Heart left ventricle (tissue), 16 donors: ENCODE measurements at regions not wholly inside any gene's neighbourhood (a gene's known extent, or its start where the extent isn't known, plus 50 kb on each side); places are given as distances from the start of the nearest gene placed in this dataset.

ENCODE experiments used
- ATAC-seq, 4 donors: fragments of 200-7000 bp; cut with Tn5 transposase; one replicate each; pipeline ENCODE4 v1.9.1; 2020 to 2022; ENCODE audit warnings: moderate library complexity in 4 of 4, mild to moderate bottlenecking in 3 of 4, moderate number of reproducible peaks in 1 of 4
- DNase-seq, 5 donors: peaks; one replicate each; pipeline ENCODE4 v3.0.0-alpha.2; 2020
- H3K27ac ChIP-seq, 12 donors: fragments of 200-600 bp; sonication (generic) in 4 of 12; one replicate each; pipeline versions ENCODE4 v1.5.0 to v1.8.0; 2016 to 2022; ENCODE audit warnings: mild to moderate bottlenecking in 2 of 12
- H3K27me3 ChIP-seq, 9 donors: fragments of 200-600 bp; sonication (generic) in 2 of 9; one replicate each; pipeline versions ENCODE4 v1.5.1 to v1.8.0; 2016 to 2022; ENCODE audit warnings: mild to moderate bottlenecking in 3 of 9
- H3K36me3 ChIP-seq, 9 donors: fragments of 200-600 bp; sonication (generic) in 2 of 9; one replicate each; pipeline versions ENCODE4 v1.5.0 to v1.8.0; 2018 to 2022; ENCODE audit warnings: mild to moderate bottlenecking in 2 of 9
- H3K4me1 ChIP-seq, 12 donors: fragments of 200-600 bp; sonication (generic) in 4 of 12; one replicate each; pipeline versions ENCODE4 v1.5.0 to v1.8.0; 2016 to 2022; ENCODE audit warnings: mild to moderate bottlenecking in 3 of 12
- H3K4me3 ChIP-seq, 12 donors: fragments of 200-600 bp; sonication (generic) in 4 of 12; one replicate each; pipeline versions ENCODE4 v1.5.0 to v1.8.0; 2017 to 2022; ENCODE audit warnings: mild to moderate bottlenecking in 9 of 12, moderate library complexity in 4 of 12
- H3K9me3 ChIP-seq, 12 donors: fragments of 200-600 bp; sonication (generic) in 4 of 12; one replicate each; pipeline versions ENCODE4 v1.5.0 to v1.8.0; 2016 to 2022; ENCODE audit warnings: mild to moderate bottlenecking in 1 of 12
- POLR2A ChIP-seq, 2 donors: fragments of 450-650 bp; IDR thresholded peaks; one replicate each; pipeline ENCODE4 v1.6.1; 2017; ENCODE audit warnings: antibody characterized with exemption in 2 of 2, mild to moderate bottlenecking in 2 of 2, moderate library complexity in 2 of 2
- WGBS, 4 donors: extraction: QIAGEN DNeasy Blood & Tissue Kit in 2 of 4; methylation state at CpG; one replicate each; pipeline versions ENCODE4 v1.1.5 to v1.1.7; 2013 to 2018; 5-methylcytosine and 5-hydroxymethylcytosine counted together
- intact Hi-C, 10 donors: fragments of 100-400 bp; cut with DNase I; formaldehyde crosslinking; loops; one replicate each; pipeline versions ENCODE4 v1.11.1 to v1.14.2; 2022
- TF ChIP-seq, protein P1 (sequence below), 12 donors: fragments of 200-600 bp; sonication (generic) in 4 of 12; IDR thresholded peaks; one replicate each; pipeline versions ENCODE4 v1.5.0 to v1.8.0; 2018 to 2022; ENCODE audit warnings: antibody characterized with exemption in 12 of 12, mild to moderate bottlenecking in 5 of 12
- donor health status: ischemic (EF 13 %, LVEDD 7.1; RV severe dilation, severe dysfunction).
- donor health status: healthy with polysubstance abuse.
- donor health status: DM: no; HTN: yes; CAD: no.
- donor health status: DM: no; HTN: no; CAD: no.
- donor health status: ischemic (EF 25% LVEDD 6.9; RV normal size, moderate dysfunction).
- donor health status: ischemic (EF 25% LVEDD 5.7; RV mildly dilated, moderate dysfunction).
- donor health status: healthy.
- donor health status: DM: yes; HTN: yes; CAD: no.
- donor health status: ischemic (EF 35%, LVEDD 5.7; RV mildly dilated, moderate dysfunction).
- donor health status: nonischemic (EF 11% LVEDD 7.7; RV severe dilation, severe dysfunction).
- donor health status: DM: yes; HTN: yes; CAD: no.
- donor health status: PGD.
- donor health status: ischemic (EF 29% LVEDD 5.4; RV normal size, mild dysfunction).
- donor health status: nonischemic (EF 23%, LVEDD 6.1; RV moderate dilation, normal function).

- DNase-seq (no peak), ATAC-seq (no peak)
- Histone ChIP-seq H3K36me3 (no peaks in the 10 kb centered on the region), H3K27ac (no peak overlapping the region), H3K4me1 (peaks cover 0 to 18% (median 3%) of the 10 kb centered on the region in 12 donors), H3K9me3 (no peaks in the 10 kb centered on the region), H3K4me3 (no peak overlapping the region), H3K27me3 (no peaks in the 10 kb centered on the region)
- no peak for TF ChIP-seq POLR2A (IDR thresholded peaks at IDR 0.05)
- TF ChIP-seq, protein P1, sequence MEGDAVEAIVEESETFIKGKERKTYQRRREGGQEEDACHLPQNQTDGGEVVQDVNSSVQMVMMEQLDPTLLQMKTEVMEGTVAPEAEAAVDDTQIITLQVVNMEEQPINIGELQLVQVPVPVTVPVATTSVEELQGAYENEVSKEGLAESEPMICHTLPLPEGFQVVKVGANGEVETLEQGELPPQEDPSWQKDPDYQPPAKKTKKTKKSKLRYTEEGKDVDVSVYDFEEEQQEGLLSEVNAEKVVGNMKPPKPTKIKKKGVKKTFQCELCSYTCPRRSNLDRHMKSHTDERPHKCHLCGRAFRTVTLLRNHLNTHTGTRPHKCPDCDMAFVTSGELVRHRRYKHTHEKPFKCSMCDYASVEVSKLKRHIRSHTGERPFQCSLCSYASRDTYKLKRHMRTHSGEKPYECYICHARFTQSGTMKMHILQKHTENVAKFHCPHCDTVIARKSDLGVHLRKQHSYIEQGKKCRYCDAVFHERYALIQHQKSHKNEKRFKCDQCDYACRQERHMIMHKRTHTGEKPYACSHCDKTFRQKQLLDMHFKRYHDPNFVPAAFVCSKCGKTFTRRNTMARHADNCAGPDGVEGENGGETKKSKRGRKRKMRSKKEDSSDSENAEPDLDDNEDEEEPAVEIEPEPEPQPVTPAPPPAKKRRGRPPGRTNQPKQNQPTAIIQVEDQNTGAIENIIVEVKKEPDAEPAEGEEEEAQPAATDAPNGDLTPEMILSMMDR (IDR thresholded peaks at IDR 0.05) = no peak
- intact Hi-C loops = loop anchor here in 9 of 10 donors (2.0 to 10.0 kb wide), 11 partner anchors 161 to 624 kb away; no protein-coding TSS in a partner anchor
Measured at GRCh38 chr1:200305806-200306205, 104.0 kb downstream of the ZNF281 start.

DNA sequence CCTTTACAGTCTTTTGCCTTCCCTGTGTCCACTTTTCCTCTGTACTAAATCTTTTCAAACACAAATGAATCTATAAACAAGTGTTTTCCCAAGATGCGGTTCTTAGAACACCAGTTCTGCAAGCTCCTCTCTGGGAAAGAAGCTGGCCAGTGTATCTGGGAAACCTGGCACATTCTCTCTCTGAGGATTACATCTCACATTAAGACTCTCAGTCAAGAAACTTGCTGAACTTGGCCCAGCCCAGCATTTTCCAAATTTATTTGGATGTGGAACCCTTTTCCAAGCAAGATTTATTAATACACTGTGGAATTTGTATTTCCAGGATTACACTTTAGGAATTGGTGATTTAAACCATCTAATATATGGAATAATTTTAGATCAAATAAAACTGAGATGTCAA is 105.7 kb downstream of the ZNF281 start:
- TF ChIP-seq POLR2A (IDR thresholded peaks at IDR 0.05) = no peak
- TF ChIP-seq, protein P1 (IDR thresholded peaks at IDR 0.05) = no peak
- DNase-seq = no peak
- H3K36me3 ChIP-seq = no peaks in the 10 kb centered on the region
- peaks cover 0 to 18% (median 3%) of the 10 kb centered on the region in 12 donors for H3K4me1 ChIP-seq
- no peak overlapping the region for H3K27ac ChIP-seq
- H3K4me3 ChIP-seq = no peak overlapping the region
- 83 to 95% (median 89%) methylated on average over 1 of the region's 1 CpG for WGBS, 4 donors
- H3K27me3 ChIP-seq = no peaks in the 10 kb centered on the region
- intact Hi-C loops = loop anchor here in 8 of 10 donors (5.0 to 10.0 kb wide), 7 partner anchors 159 to 619 kb away; no protein-coding TSS in a partner anchor
- H3K9me3 ChIP-seq = no peaks in the 10 kb centered on the region
- ATAC-seq = no peak

DNA sequence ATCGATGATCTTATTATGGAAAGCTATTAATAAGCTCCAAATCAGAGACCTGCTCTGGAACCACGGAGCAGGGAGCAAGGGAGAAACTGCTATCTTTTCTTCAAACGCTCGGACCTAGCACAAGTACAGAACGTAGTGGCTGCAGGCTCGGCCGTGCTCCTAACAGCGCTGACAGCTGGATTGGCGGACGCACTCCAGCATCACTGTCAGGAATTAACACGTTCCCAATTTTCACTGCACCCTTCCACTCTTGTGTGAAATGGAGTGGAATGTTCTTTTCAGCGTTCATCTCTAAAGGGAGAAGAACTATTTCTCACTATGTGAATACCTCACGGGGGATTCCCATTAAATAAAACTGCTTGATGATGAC is 106.9 kb downstream of the ZNF281 start:
- no peaks in the 10 kb centered on the region for H3K9me3 ChIP-seq
- peak overlapping the region; percentile 48 to 81 (median 70) for H3K4me3 ChIP-seq
- intact Hi-C loops = loop anchor here in 8 of 10 donors (2.0 to 10.0 kb wide), 8 partner anchors 158 to 618 kb away; no protein-coding TSS in a partner anchor
- peak overlapping the region in 1 of 12 donors; percentile 13 for H3K27ac ChIP-seq
- DNase-seq (peak in 3 of 5 donors; percentile 15 to 29 (median 29)), ATAC-seq (peak; percentile 44 to 76 (median 60))
- no peaks in the 10 kb centered on the region for H3K36me3 ChIP-seq
- no peak for TF ChIP-seq POLR2A (IDR thresholded peaks at IDR 0.05)
- TF ChIP-seq, protein P1 (IDR thresholded peaks at IDR 0.05) = no peak
- H3K27me3 ChIP-seq = no peaks in the 10 kb centered on the region
- WGBS, 4 donors = 10 to 14% (median 11%) methylated on average over 13 of the region's 13 CpGs
- H3K4me1 ChIP-seq = peaks cover 0 to 18% (median 3%) of the 10 kb centered on the region in 12 donors

- no peak for TF ChIP-seq POLR2A (IDR thresholded peaks at IDR 0.05)
- TF ChIP-seq, protein P1 (IDR thresholded peaks at IDR 0.05) = peak in 4 of 12 donors; percentile 10 to 29 (median 18)
- peak; percentile 44 to 74 (median 52) for ATAC-seq
- Histone ChIP-seq H3K4me1 (peaks cover 0 to 17% (median 3%) of the 10 kb centered on the region in 12 donors), H3K27ac (peak overlapping the region in 4 of 12 donors; percentile 13 to 57 (median 26)), H3K4me3 (peak overlapping the region; percentile 48 to 81 (median 70)), H3K36me3 (no peaks in the 10 kb centered on the region), H3K27me3 (no peaks in the 10 kb centered on the region), H3K9me3 (no peaks in the 10 kb centered on the region)
- 0 to 2% (median 1%) methylated on average over 21 to 36 of the region's 36 CpGs for WGBS, 4 donors
- peak in 4 of 5 donors; percentile 19 to 66 (median 28) for DNase-seq
- intact Hi-C loops = loop anchor here in 8 of 10 donors (2.0 to 10.0 kb wide), 8 partner anchors 158 to 618 kb away; no protein-coding TSS in a partner anchor
Measured at GRCh38 chr1:200302192-200302920, 107.5 kb downstream of the ZNF281 start.
